ENCODE measurements at regions not wholly inside any gene's neighbourhood (a gene's known extent, or its start where the extent isn't known, plus 50 kb on each side); places are given as distances from the start of the nearest gene placed in this dataset.

GRCh38 chr2:31704561-31705212 is 123.9 kb upstream of the SRD5A2 start:
- TF ChIP-seq CTCF (IDR thresholded peaks at IDR 0.05; ENCODE audit: insufficient read depth, low read length) (no peak), POLR2AphosphoS5 (IDR thresholded peaks at IDR 0.05; ENCODE audit: low read depth) (no peak), REST (IDR thresholded peaks at IDR 0.05; ENCODE audit: insufficient replicate concordance, low read depth) (no peak), GABPA (IDR thresholded peaks at IDR 0.05; ENCODE audit: low read depth) (no peak), SPI1 (IDR thresholded peaks at IDR 0.05; ENCODE audit: borderline replicate concordance, low read depth) (no peak)

All from HL-60 (cell line).